Pancreas (tissue), 10 donors: ENCODE measurements at regions not wholly inside any gene's neighbourhood (a gene's known extent, or its start where the extent isn't known, plus 50 kb on each side); places are given as distances from the start of the nearest gene placed in this dataset.

ENCODE experiments used
- ATAC-seq, 4 donors: fragments of 200-7000 bp; cut with Tn5 transposase; one replicate each; pipeline versions ENCODE4 v1.8.0 to v1.9.1; 2020; ENCODE audit warnings: mild to moderate bottlenecking in 4 of 4, moderate library complexity in 4 of 4
- DNase-seq, 6 donors: peaks; one replicate each; pipeline ENCODE4 v3.0.0-alpha.2; 2020
- FAIRE-seq: peaks from 2 replicates; lab custom pipeline; 2012; peaks lifted over from hg19 to GRCh38; lab: Jason Lieb, UNC
- H3K27ac ChIP-seq, 4 donors: fragments of 200-600 bp; sonication (generic); 1 replicate in 3 of 4; 2 replicates in 1 of 4; pipeline versions ENCODE4 v1.5.0 to v1.8.0; 2020
- H3K27me3 ChIP-seq, 4 donors: fragments of 200-600 bp; one replicate each; pipeline ENCODE4 v1.8.0; 2021
- H3K36me3 ChIP-seq, 3 donors: fragments of 200-600 bp; sonication (generic) in 1 of 3; one replicate each; pipeline versions ENCODE4 v1.5.0 to v1.8.0; 2020 to 2021
- H3K4me1 ChIP-seq, 3 donors: fragments of 200-600 bp; one replicate each; pipeline ENCODE4 v1.8.0; 2021
- H3K4me3 ChIP-seq, 4 donors: fragments of 200-600 bp; sonication (generic) in 2 of 4; one replicate each; pipeline versions ENCODE4 v1.5.0 to v1.8.0; 2020 to 2021
- H3K9me3 ChIP-seq, 4 donors: fragments of 200-600 bp; one replicate each; pipeline ENCODE4 v1.8.0; 2021
- CTCF ChIP-seq, 4 donors: fragments of 200-600 bp; sonication (generic) in 3 of 4; IDR thresholded peaks; one replicate each; pipeline versions ENCODE4 v1.5.0 to v1.8.0; 2021; ENCODE audit warnings: antibody characterized with exemption in 4 of 4
- WGBS, 2 donors: extraction: QIAGEN DNeasy Blood & Tissue Kit; methylation state at CpG; one replicate each; pipeline ENCODE4 v1.1.7; 2013; 5-methylcytosine and 5-hydroxymethylcytosine counted together
- intact Hi-C, 3 donors: fragments of 100-400 bp; cut with DNase I; formaldehyde crosslinking; loops; one replicate each; pipeline versions ENCODE4 v1.11.1 to v1.14.2; 2022
- donor health status: healthy with polysubstance abuse.
- donor health status: DM: no; HTN: no; CAD: no; lungs with moderate emphysema.
- donor health status: DM: no; HTN: no; CAD: no.
- donor health status: control.
- donor health status: control.
- donor health status: Bipolar disorder and iron deficiency.
- donor health status: DM: yes; HTN: yes; CAD: no.
- donor health status: DM: no; HTN: no; CAD: no.
- donor health status: DM: no; HTN: no; CAD: no.
- donor health status: DM: yes; HTN: yes; CAD: no.

- Histone ChIP-seq H3K4me3 (no peak overlapping the region), H3K36me3 (no peaks in the 10 kb centered on the region), H3K9me3 (no peaks in the 10 kb centered on the region), H3K27ac (no peak overlapping the region), H3K4me1 (no peaks in the 10 kb centered on the region), H3K27me3 (no peaks in the 10 kb centered on the region)
- no peak for TF ChIP-seq CTCF (IDR thresholded peaks at IDR 0.05)
- ATAC-seq (no peak), DNase-seq (no peak), FAIRE-seq (no peak)
- 85 to 88% methylated on average over 2 of the region's 2 CpGs for WGBS, 2 donors
- intact Hi-C loops = no loop called here
Observed at GRCh38 chr9:108413809-108414208, 442.0 kb downstream of the ACTL7B start.

GRCh38 chr9:108412755-108413154, 443.0 kb downstream of the ACTL7B start:
- FAIRE-seq (no peak), ATAC-seq (no peak), DNase-seq (no peak)
- TF ChIP-seq CTCF (IDR thresholded peaks at IDR 0.05) = no peak
- Histone ChIP-seq H3K27ac (no peak overlapping the region), H3K36me3 (no peaks in the 10 kb centered on the region), H3K4me3 (no peak overlapping the region), H3K9me3 (no peaks in the 10 kb centered on the region), H3K27me3 (no peaks in the 10 kb centered on the region), H3K4me1 (no peaks in the 10 kb centered on the region)
- WGBS, 2 donors = 63 to 70% methylated on average over 4 of the region's 4 CpGs
- intact Hi-C loops = no loop called here

GRCh38 chr9:108411632-108412031, 444.2 kb downstream of the ACTL7B start:
- no peaks in the 10 kb centered on the region for H3K36me3 ChIP-seq
- H3K4me3 ChIP-seq = no peak overlapping the region
- ATAC-seq = no peak
- no peaks in the 10 kb centered on the region for H3K27me3 ChIP-seq
- no peak for TF ChIP-seq CTCF (IDR thresholded peaks at IDR 0.05)
- DNase-seq = no peak
- no peak overlapping the region for H3K27ac ChIP-seq
- WGBS, 2 donors = 64 to 80% methylated on average over 1 of the region's 1 CpG
- H3K9me3 ChIP-seq = no peaks in the 10 kb centered on the region
- H3K4me1 ChIP-seq = no peaks in the 10 kb centered on the region
- intact Hi-C loops = no loop called here
- no peak for FAIRE-seq

GRCh38 chr9:108410161-108410560, 445.6 kb downstream of the ACTL7B start:
- Histone ChIP-seq H3K27me3 (no peaks in the 10 kb centered on the region), H3K4me1 (no peaks in the 10 kb centered on the region), H3K9me3 (no peaks in the 10 kb centered on the region), H3K4me3 (no peak overlapping the region), H3K36me3 (no peaks in the 10 kb centered on the region), H3K27ac (no peak overlapping the region)
- no peak for TF ChIP-seq CTCF (IDR thresholded peaks at IDR 0.05)
- intact Hi-C loops = no loop called here
- FAIRE-seq = no peak
- 68 to 83% methylated on average over 1 of the region's 1 CpG for WGBS, 2 donors
- ATAC-seq = no peak
- no peak for DNase-seq

GRCh38 chr9:108400297-108400696, 455.5 kb downstream of the ACTL7B start:
- H3K27ac ChIP-seq = no peak overlapping the region
- TF ChIP-seq CTCF (IDR thresholded peaks at IDR 0.05) = no peak
- H3K9me3 ChIP-seq = no peaks in the 10 kb centered on the region
- intact Hi-C loops = no loop called here
- H3K36me3 ChIP-seq = no peaks in the 10 kb centered on the region
- no peak for FAIRE-seq
- no peaks in the 10 kb centered on the region for H3K27me3 ChIP-seq
- H3K4me3 ChIP-seq = no peak overlapping the region
- no peak for DNase-seq
- no peak for ATAC-seq
- peaks cover 0 to 4% (median 0%) of the 10 kb centered on the region in 3 donors for H3K4me1 ChIP-seq
